ENCODE measurements at regions not wholly inside any gene's neighbourhood (a gene's known extent, or its start where the extent isn't known, plus 50 kb on each side); places are given as distances from the start of the nearest gene placed in this dataset.

DNA sequence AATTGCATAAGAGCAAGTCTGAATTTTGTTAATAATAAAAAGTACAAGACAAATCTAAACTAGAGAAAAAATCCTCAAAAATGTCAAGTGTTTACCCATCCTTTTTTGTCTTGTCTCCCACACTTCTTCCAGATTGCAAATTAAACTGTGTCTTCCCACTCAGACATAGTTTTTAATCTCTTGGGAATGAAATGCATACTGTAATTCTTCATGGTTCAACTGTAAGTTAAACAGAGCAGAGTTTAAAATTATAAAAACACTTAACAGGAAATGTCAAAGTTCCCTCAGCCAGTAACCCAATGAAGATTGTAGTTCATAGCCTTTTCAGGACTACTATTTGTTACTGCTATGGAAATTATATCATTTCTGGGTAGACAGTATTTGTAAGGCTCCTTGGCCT lies 171.8 kb downstream of the UBE2E3 start:
- no peak for DNase-seq

DNA sequence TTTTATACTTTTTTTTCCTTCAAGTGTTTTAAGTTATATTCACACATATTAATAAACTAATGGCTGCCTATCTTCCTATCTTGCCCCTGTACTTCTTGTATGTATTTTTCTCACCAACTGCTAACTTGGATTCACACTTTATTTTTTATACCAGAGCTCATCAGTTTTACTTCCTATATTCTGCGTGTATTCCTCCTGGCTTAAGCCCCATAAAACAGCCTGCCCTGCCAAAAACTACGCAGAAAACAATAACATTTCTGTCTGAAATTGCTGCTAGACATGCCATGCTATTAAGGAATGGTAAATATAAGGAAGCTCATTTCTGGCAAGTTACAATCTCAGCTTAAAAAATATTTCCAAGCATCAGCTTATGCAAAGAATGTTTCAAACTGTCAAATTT lies 172.3 kb downstream of the UBE2E3 start:
- peak; percentile 31 for DNase-seq

DNA sequence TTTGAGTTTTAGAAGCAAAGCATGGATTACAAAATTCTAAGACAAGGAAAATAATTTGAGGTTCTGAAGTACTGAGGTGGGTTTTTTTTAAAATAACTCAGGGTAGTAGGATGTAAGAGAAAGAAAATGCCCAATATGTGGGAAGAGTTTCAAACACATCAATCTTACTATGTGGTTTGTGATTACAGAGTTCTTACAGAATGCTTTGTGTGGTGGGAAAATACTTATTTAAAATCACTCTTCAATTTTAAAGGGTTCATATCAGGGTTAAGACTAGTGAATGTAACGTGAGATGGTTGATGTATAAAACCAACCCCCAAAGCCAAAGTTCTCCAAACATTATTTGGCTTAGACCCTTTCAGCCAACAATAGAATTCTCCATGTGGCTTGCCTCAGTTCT lies 173.5 kb downstream of the UBE2E3 start:
- DNase-seq, result no peak

DNA sequence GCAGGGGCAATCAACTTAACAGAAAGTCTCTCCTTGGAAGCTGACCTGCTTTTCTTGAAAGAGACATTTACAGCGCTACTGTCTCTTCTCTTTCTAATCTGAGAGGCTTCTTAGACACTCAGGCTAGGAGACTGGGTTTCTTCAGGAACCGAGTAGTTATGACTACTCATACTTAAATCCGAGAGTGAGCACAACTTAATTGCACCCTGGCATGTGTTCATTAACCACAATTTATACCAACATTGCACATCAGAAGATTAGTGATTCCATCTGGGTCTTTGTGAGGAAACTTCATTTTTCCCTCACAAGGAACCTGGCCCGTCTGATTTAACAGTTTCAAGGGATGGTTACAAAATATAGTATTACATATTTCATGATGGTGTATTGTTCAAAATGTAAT lies 176.9 kb downstream of the UBE2E3 start:
- no peak for DNase-seq

DNA sequence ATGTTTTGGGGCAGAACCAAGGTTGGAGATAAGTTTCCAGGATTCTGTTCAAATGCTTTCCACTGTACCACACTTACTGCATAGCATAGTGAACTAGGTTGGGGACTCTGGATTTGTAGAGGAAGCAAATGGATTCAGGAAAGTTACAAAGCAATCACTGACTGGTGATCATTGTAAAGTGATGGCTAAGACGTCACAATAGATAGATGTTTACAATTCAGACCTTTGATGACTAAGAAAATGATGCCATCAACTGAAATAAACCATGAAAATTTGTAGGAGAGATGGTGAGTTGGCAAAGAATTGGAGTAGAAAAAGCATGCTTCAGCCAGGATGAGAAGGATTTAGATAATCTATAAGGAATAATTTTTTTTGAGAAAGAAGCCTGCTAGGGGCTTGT lies 178.0 kb downstream of the UBE2E3 start:
- no peak for DNase-seq

DNA sequence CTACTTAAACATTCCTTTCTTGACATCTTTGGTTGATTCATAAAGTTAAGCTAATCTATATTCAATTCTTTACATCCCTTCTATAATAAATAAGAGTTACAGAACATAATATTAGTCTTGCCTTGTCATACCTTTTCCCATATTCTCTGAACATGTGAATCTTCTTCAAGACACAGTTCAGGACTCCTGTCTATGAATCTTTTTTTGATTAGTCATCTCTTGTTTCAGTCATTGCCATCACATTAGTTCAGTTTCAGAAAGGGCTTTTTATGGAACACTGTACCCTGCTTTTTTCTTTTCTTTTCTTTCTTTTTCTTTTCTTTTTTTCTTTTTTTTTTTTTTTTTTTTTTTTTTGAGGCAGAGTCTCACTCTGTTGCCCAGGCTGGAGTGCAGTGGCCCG lies 181.2 kb downstream of the UBE2E3 start:
- DNase-seq, result no peak

DNA sequence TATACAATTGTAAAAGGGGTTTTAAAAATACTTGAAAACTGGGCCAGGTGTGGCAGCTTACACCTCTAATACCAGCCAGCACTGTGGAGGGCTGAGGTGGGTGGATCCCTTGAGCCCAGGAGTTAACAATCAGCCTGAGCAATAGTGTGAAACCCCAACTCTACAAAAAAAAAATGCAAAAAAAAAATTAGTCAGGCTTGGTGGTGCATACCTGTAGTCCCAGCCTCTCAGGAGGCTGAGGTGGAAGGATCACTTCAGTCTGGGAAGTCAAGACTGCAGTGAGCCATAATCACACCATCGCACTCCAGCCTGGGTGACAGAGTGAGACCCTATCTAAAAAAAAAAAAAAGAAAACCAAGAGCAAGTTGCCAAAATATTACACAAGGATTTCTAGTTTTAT lies 182.7 kb downstream of the UBE2E3 start:
- DNase-seq, result no peak

DNA sequence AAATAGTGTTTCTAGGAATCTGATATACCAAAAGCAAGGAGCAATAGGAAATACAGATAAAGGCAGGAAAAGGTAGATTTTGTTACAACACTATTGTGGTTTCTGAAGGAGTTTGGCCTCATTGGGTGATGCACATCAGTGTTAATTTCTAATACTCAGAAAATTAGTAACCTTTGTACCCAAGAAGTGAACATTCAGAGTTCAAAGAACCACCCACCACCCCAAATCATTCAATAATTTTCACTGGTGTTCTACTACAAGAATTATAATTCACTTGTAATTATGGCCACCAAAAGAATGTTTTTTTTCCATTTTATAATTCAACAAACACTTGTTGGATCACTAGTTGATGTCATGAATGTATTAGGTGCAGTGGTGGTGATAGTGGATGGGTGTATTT lies 183.3 kb downstream of the UBE2E3 start:
- DNase-seq, result no peak

DNA sequence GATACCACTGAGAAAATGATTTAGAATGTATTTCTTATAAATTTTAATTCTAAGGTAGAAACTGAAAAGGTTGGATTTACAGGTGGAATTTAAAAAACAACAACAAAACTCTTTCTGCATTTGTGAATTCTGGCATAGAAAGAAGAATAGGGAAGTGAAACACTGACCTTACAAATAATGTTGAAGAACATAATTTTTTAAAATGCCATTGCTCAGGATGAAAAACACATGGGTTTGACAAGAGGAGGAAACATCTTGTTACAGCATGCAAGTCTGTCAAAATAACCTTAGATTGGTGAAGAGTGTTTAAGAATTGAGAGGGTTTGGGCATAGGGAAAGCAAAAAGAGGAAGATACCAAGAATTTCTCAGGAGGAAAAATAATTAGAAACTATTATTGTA lies 184.3 kb downstream of the UBE2E3 start:
- DNase-seq, result no peak

DNA sequence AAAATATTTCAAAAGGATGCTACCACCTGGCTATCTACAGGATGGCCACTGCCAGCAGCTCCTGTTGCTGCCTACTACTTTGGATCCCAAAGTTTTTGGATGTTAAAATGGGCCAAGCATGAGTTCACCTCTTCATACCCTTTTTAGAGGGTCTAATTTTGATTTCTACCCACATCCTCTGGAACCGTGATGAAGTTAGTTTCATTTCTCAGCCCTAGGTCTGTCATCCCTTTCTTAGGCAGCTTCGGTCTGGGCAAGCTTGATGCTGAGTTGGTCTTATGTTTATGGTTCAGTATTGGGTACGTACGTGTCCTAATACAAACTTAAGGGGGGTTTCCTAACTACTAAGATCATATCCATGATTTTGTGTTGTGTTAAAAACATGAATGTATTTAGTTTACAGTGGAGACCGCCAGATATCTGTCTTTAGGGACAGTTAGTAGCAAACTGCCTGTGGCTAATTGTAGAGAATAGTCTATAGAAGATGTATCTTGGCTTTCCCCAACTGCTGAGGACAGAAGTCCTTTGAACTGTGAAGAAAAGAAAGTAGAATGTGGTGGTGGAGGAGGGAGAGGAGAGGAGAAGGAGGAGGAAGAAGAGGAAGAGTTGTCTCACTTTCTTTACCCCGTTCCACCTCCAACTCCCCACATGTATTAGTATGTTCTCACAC lies 184.9 kb downstream of the UBE2E3 start:
- no peak for DNase-seq

DNA sequence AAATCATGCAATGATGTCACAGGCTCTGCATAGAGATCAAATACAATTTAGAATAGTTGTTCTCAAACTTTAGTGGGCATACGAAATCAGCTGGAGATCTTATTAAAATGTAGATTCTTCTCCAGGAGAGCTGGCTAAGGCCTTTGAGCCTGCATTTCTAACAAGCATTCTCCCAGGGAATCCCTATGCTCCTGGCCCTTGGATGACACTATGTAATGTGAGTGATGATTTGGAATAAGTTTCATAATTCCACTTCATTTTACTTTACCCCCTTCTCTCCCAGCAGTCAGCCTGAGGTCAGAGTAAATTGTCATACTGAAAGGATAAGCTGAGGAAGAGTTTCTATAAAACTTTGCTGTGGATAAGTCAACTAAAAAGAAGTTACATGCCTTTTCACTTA lies 189.1 kb downstream of the UBE2E3 start:
- DNase-seq, result no peak

DNA sequence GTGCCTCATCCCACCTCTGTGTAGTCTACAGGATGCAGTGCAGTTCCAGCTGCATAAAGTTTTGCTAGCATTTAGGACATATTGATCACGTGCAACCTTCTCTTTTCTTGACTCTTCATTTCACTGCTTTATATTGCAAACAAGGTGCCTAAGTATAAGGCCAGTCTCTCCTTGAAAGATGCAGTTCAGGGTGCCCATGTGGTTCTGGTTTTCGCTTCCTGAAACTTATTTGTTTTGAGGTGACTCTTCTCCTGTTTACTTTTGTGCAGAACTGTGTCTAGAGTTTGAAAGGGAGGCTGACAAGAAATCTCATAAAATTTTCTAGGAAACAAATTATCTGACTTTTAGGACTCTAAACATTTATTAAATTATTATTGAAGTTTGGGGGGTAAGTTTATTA lies 189.9 kb downstream of the UBE2E3 start:
- DNase-seq, result no peak

DNA sequence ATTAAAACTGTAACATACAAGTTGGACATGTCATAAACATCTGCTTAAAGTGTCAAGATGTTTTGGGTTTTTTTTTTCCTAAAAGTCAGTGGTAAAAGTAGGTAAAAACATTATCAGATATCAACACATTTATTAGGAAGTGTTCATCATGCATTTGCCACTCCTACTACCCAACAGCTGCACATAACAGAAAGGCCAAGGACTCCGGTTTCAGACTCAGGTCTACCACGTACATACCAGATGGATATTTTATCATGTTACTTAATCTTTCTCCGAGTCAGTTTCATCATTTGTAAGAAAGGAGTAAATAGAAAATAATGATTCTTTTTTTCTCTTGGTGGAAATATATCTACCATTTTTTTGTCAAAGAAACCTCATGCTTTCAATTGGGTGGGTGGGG lies 192.3 kb downstream of the UBE2E3 start:
- DNase-seq, result no peak

DNA sequence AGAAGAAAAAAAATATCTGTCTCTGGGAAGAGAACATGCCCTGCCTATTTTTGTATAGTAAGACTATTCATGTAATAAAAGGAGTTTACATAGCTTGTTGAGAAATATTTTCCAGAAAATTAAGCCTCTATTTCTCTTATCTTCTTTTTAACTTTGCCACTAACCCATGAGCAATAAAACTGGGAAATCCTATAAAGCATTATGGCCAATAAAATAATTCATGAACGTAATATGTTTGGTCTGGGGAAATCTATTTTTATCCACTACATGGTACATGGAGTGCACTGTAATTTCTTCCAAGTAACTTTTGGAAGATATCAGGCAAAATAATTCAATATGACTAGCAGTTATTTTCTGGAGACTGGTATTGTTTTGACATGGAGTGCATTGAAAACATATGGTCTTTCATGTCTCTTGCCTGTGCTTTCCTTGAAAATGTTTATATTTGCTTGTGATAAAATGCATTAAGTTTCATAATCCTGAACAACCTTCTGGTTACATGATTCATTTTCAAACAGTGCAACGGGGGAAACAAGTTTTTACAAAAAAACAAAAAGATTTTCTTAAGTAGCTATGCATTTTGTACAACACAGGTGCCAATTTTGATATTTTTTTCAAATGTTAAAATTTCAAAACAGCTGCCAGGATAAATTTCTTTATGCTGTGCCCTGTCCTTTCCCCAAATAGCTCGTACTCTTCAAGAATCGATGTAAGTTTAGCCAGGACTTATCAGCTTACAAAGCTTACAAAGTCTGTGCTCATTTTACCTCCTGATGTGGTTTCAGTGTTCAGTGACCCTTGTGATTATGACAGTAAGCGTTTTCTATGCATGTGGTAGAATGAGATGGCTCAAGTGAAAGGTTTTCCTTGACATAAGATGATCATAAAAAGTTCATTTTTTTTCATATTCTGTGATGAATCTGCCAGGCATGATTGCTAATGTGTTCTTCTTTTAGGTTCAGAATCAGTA lies 194.5 kb downstream of the UBE2E3 start:
- DNase-seq, result peak; percentile 62

DNA sequence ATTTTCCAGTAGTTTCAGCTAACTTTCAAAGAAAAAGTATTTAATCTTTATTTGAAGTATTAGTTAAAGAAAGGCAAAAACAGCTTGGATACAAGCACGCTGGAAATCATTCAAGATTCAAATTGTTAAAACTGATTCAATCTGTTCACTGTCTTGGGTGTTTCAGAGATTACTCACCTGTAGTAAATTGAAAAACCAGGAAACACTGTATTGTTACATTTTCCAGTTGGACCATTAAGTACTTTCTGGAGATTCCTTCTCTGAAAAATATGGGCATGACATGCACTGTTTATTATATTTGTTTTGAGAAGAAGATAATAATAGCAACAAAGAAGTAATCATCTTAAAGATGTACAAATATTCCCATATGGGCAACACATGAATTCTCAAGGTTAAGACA lies 196.1 kb downstream of the UBE2E3 start:
- DNase-seq, result no peak

DNA sequence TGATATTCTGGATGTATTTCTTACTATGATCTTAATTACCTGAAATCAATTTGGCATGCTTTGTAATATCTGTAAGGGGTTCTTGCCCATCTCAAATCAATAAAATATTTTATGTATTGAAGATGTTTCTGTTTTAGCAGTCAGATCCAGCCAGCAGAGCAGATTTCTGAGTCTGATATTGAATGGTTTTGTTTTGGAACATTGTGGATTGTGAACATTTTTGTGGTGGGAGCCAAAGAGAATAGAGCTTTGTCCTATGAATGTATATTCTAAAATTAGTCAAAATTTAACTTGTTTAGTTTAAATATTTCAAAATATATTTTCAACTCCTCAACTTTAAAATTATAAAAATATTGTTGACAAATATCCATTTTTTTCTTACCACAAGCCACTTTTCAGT lies 197.0 kb downstream of the UBE2E3 start:
- DNase-seq, result no peak

DNA sequence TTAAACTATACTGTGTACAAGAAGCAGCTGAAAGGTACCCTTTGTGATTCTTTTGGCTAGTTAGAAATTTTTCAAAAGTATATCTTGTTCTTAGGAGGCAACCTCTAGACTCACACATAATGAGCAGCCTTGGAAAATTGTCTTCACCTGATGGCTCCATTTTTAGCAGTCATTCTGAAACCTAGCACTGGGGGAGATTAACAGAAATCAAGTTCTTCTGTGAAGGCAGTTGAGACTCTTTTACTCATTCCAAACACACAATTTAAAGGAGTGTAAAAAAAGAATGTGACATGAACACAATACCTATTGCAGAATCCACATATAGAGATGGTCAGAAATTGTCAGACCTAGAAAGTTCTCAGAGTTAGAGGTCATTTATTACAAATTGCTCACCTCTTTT lies 197.7 kb downstream of the UBE2E3 start:
- no peak for DNase-seq

DNA sequence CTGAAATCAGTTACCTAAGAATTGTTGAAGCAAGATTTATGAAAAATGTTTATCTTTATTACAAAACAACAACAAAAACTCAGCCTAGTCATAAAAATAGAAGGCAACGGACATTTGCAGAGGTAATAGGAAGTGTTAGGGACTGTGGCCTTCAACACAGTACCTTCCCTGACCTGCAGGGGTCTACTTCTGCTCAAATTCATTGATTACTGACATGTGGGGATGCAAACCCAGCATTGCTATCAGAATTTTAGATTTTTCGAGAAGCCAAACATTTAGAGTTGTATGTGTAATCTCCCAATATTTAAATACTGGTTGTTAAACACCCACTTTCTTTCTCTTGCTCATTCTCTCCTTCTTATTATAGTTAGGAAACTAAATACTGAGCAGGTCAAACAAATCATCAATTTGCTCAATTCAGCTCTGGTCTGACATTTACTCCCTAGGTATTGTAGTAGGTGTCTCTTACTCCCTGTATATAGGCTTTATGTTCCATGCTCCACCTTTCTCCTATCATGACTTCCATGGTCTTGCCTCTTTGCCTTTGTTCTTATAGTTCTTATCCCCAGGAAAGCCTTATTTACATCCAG lies 198.5 kb downstream of the UBE2E3 start:
- no peak for DNase-seq

DNA sequence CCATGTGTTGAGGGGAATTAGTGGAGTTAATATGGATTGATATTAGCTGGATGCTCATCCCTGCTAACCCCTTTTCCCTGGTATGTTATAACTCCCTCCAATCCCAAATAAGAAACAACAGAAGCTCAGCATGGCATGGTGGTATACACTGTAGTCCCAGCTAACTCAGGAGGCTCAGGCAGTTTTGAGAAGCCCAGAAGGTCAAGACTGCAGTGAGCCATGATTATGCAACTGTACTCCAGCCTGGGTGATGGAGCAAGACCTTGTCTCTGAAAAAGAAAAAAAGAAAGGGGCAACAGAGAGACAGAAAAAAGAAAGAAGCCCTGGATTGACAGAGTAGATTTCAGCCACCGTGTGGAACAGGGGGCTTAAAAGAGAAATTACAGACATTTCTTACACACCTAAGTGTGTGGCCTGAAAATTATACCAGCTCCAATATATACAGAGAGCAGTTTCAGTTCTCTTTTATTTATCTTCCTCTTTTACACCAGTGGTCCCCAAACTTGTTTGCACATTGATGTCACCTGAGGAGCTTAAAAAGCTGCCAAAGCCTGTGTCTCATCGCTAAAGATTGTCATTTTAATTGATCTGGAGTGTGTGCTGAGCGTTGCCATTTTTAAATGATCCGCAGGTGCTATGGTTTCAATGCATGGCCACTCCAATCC lies 203.6 kb downstream of the UBE2E3 start:
- DNase-seq, result no peak

DNA sequence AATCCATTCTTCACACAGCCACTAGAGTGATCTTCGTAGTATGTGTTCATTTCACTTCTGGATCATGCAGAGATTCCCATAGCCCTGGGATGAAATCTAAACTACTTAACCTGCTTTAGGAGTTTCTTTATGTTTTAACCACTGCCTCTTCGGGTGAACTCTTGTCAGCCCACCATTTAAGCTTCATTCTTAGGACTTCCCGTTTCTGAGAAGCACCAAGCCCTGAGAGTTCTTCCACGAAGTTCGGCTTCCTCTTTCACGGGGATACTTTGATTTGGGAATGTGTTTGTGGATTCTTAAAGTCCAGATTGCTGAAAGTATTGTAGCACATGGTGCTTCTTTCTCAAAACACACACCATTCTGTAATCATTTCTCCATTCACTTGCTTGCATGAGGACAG lies 205.0 kb downstream of the UBE2E3 start:
- DNase-seq, result no peak

DNA sequence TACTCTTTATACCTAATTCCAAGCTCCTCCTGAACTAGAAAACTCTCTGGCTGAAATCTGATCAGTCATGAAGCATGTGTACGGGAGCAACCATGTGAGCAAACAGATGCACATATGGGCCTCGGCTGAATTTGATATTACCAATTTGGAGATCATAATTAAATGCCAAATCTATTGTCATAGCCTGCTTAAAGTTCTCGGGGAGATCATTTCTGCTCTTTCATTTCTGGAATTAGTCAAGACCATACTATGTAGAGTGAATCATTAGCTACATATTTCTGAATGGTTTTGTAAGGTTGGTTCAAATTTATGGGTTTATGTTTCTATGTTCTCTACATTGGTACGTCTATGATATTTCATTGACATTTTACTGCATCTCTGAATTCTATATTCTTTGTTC lies 205.5 kb downstream of the UBE2E3 start:
- no peak for DNase-seq

DNA sequence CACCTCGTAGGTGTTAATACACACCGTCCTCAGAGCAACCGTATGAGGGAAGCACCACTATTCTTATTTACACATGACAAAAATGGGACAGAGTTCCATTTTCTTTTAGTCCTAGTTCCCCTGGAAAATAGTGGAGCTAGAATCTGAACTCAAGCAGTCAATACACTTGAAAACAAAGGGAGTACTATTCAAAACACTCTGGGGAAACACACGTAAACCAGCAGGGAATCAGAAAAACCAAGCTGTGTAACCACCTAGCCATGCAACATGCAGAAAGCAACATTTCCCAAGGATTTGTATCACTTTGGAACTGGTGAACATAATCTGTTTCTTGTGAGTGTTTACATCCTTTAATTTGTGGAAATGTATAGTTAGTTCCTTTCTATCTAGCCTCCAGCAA lies 208.2 kb downstream of the UBE2E3 start:
- DNase-seq, result no peak

DNA sequence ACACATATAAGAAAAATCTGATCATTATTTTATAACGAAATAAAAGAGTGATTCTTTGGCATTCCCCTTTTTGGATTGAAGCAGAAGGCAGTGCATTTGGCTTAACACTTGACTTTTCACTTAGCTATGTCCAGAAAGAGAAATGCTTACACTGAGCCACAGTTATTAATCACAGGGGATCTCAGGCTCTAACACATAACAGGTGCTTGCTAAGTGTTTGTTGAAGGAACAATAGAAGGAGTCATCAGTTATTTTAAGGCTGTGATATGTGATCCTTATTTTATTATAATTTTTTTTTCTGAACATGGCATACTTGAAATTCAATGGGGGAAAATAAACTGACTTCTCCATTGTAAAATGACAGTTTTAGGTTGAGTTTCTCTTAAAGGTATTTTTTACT lies 209.5 kb downstream of the UBE2E3 start:
- DNase-seq, result no peak

DNA sequence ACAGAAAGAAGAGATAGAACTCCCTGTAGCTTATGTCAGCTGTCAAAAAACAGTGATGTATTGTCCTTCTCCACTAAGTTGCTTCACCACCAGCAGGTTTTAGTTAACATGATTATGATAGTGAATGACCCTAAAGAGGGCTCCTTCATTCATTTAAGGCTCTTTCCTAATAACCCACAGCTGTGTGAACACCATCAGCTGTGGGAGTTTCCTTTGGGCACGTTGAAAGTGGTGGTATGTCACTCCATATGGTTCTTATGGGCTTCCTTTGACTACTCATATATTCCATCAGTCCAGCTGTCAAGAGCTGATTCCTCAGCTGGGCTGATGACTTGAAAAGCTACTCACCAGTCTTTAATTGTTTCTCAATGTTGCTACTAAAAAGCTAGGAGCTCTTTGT lies 210.3 kb downstream of the UBE2E3 start:
- peak; percentile 35 for DNase-seq
